HG02642 (cell line): ENCODE measurements at regions not wholly inside any gene's neighbourhood (a gene's known extent, or its start where the extent isn't known, plus 50 kb on each side); places are given as distances from the start of the nearest gene placed in this dataset.
"Not testable (repeated sequence)": the region's sequence is repeated elsewhere in the genome, so short reads cannot be mapped to it uniquely, and the experiment has no call there.

Experiments
- ATAC-seq: cut with Tn5 transposase; IDR thresholded peaks from one replicate; pipeline ENCODE4 v1.9.1; 2021; ENCODE audit warnings: mild to moderate bottlenecking; ENCODE audit not compliant: unreplicated experiment, poor library complexity

GRCh38 chr3:35266065-35266464 is 373.3 kb upstream of the ARPP21 start:
- ATAC-seq, result not testable (repeated sequence)

DNA sequence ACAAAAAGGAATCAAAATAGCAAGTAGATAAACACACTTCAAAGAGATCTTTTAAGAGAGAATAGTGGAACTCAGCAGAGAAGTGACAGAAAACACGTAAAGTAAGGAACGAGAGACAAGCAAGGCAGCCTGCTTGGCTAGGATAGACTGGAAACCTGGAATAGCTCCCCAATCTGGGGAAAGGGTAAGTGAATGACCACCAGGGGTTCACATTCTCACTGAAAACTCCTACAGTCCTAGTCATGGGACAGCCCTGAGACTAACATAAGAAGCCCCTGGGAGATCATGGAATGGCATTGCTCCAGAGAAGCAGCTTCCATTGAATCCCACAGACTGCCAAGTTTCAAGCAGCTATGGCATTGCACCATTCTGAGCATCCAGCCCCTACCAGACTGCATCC is 363.6 kb upstream of the ARPP21 start:
- ATAC-seq, result no peak

DNA sequence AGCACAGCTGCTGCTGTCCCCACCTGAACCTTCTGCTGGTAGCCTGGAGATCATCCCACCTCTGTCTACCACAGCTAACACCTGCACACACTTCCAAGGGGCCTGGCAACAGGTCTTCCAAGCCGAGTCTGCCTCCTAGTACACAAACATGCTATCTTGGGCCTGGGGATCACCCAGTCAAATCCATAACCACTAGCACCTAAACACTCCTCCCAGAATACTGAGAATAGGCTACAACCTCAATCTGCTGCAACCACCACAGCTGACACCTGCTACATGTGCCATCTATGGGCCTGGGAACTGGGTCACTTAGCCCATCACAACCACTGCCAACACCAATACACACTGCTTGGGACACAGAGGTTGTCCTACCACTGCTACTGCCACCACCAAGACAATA is 362.8 kb upstream of the ARPP21 start:
- ATAC-seq, result no peak

DNA sequence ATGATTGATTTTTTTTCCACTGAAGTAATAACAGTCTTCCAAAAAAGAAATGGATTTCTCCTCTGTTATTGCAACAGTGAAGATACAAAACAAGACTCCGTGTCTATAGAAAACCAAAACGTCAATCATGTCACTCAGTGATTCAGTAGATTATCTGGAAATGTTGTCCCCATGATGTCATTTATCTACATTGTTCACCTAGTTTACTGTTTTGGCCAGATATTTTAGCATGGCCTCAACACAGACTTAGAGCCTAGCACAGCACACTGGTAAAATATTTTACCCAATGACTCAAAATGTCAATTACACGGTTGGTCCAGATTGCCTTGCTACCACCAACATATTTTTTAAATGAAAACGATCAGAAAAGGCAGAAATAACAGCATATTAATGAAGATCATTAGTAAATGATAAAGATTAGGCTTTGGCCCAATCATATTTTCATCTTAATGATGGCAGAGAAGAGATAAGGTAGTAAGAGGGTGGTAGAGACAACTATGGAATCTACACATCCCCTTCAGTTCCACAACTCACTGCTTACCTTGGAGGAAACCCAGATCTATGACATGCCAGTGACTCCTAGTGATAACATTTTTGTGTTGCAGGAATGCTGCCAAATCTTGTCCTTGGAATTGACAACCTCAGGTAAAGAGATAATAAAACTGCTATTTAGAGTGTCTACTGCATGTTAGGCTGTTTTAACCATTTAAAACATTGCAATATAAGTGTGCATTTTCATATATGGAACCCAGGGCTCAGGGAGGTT is 347.7 kb upstream of the ARPP21 start:
- ATAC-seq, result no peak

GRCh38 chr3:35292568-35292967 is 346.8 kb upstream of the ARPP21 start:
- no peak for ATAC-seq

DNA sequence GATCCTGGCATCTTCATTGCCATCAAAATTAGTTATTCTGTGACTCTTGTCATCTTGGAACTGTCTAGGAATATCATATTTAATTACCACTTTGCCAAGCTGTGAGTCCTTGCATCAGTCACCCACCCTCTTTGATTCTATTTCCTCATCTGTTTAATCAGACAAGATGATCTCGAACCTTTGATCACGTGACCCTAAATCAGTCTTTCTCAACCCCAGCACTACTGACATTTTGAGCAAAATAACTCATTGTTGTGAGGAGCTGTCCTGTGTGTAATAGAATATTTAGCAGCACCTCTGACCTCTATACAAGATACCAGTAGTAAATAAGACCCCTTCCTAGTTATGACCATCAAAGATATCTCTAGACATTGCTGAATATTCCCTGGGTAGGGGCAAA is 343.4 kb upstream of the ARPP21 start:
- no peak for ATAC-seq

GRCh38 chr3:35296533-35296932 is 342.8 kb upstream of the ARPP21 start:
- no peak for ATAC-seq

DNA sequence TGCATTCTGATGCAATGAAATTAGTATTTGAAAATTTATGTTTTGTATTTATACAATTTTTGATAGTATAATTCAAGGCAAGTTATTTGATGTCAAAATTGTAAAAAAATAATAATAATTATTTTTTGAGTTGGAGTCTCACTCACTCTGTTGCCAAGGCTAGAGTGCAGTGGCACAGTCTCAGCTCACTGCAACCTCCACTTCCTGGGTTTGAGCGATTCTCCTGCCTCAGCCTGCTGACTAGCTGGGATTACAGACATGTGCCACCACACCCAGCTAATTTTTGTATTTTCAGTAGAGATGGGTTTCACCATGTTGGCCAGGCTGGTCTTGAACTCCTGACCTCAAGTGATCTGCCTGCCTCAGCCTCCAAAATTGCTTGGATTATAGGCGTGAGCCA is 342.4 kb upstream of the ARPP21 start:
- not testable (repeated sequence) for ATAC-seq

GRCh38 chr3:35305406-35305805 is 333.9 kb upstream of the ARPP21 start:
- no peak for ATAC-seq

DNA sequence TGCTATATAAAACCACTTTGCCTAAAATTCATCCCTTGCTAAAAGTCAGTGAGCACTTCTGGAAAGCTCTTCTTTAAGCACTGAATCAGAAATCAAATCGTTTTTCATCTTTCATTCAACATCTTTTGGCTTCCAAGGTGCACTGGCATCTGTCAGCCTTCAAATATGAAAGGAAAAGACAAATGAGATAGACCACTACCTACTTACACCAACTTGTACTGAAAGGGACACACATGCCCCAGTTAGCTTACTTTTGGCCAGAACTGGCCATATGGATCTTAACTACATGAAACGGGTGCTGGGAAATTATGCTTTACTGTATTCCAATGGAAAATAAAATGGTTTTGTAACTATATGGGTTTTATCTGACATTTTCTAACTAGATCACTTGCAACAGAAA is 332.0 kb upstream of the ARPP21 start:
- no peak for ATAC-seq

GRCh38 chr3:35316841-35317240 is 322.5 kb upstream of the ARPP21 start:
- ATAC-seq, result not testable (repeated sequence)

GRCh38 chr3:35320646-35321407 is 318.5 kb upstream of the ARPP21 start:
- no peak for ATAC-seq

DNA sequence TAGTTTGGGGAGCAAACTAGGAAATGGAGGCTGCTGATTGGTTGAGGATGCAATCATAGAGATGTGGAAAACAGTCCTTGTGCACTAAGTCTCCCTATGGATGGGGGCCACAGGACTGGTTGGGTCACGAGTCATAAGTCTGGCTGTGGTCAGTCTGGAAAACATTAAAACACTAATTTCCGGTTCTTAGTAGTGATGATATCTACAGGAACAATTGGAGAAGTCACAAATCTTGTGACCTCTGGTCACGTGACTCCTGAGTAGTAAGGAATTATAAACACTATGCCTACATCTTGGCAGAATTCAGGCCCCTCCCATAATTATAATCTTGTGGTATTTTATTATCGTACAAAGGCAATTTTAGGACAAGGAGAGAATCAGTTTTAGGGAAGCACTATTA is 317.3 kb upstream of the ARPP21 start:
- ATAC-seq, result no peak

- ATAC-seq, result no peak
Observed at GRCh38 chr3:35335703-35336102, 303.6 kb upstream of the ARPP21 start.

DNA sequence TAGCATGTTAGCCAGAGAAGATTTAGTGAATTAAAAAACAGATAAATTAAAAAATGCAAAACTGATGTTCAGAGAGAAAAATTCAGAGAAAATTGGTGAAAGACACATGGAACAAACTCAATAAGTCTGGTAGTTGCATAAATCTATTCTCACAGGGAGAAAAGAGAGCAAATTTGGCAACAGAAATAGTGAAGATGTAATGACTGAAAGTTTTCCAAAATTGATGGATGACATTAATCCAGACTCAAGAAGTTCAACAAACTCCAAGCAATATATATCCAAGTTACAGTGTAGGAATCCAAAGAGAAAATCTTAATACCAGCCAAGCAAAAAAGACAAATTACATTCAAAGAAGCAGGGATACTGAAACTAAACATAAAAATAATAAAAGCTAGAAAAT is 302.7 kb upstream of the ARPP21 start:
- ATAC-seq, result no peak

GRCh38 chr3:35338186-35338585 is 301.1 kb upstream of the ARPP21 start:
- ATAC-seq, result no peak

DNA sequence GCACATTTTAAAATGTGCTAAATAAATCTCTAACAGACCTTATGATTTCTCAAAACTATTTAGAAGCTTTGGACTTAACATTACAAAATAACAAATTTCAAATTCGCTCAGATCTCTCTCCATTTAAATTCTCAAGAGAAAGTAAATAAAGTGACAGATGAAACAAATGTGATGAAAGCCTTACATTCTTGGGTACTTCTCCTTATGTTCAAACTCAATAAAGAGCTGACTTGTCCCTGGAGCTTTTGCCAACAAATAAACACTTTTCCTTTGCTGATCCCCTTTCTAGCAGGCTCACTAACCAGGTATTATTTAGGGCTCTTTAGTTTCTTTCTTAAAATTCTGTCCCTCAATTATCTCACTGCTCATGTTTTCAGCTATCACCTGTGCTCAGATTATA is 259.1 kb upstream of the ARPP21 start:
- ATAC-seq, result no peak

DNA sequence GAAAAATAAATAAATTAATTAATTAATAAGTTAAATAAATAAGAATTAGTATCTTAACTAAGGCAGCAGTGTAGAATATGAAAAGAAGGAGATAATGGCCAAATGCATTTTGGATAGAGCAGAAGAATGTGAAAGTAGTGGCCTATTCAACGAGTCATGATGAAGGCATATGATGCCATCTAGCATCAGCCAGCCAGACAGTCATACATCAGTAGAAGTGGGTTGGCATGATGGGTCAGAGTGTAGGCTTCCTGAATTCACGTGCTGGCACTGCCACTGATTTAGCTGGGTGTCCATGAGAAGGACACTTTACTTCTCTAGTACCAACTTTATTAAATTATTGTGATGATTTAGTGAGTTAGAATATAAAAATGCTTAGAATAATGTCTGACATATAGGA is 256.1 kb upstream of the ARPP21 start:
- no peak for ATAC-seq

DNA sequence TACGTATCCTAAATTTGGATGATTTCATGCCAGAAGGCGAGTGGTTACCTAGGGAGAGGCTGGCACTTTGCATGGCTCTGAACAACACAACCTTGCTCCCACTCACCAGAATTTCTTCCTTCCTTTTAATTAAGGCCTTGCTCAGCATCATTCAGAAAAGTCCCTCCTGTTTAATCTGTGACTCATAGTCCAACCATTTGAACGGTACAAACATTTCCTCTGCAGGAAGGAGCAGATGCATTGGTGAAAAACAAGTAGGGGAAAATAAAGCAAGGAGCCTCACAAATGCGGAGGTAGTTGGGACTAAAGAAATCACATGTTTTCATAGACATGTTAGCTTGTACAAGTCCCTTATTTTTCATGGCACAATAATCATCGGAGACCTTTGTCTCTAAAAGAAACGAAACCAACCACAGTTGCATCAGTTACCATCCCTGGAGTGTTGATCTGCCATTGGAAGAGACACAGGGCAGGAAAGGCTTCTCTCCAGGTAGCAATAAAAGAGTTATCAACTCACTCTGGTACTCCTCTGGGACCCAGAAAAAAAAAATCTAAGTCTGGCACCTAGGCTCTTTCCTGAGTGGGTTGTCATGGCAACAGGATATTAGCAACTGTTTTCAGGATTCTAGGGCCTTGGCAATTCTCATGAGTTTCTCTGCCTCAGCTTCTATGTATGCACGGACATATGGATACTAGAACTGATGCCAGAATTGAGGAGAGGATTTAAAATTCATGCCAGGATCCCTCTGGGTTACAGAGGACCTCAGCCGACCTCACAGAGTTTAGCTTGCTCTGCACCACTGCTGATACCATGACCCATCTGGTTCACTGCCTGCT is 255.4 kb upstream of the ARPP21 start:
- no peak for ATAC-seq

DNA sequence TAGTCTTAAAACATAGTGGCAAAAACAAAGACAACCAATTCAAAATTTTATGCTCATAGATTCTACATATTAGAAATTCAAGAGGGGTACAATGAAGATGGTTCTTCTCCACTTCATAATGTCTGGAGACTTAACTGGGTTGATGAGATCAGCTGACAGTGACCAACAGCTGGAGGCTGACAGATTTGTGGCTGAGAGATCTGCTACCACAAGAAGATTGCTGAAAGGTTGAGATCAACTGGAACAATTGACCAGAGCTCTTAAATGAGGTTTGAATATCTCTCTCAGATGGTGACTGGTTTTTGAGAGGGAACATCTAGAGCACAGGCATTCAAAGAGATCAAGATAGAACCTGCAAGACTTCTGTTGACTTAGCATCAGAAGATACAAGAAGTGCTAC is 254.1 kb upstream of the ARPP21 start:
- no peak for ATAC-seq

DNA sequence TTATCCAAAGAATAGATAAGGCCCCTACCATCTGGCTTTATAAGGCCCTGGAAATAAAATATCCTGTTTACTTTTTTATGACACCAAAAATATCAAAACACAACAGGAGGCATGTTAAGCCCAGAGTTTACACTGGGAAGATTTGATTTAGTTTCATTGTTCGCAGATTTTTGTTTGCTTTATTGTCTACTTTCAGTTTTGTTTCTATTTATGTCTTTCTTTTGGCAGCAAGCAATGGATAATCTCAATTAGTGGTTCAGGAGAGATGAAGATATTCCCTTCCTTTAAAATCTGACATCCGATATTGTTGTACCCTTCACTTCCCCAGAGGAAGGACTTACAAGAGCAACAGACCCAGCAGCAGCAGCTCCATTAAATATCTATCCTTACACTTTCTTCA is 249.4 kb upstream of the ARPP21 start:
- ATAC-seq, result no peak
